Large intestine (tissue), 3 donors: ENCODE measurements at regions not wholly inside any gene's neighbourhood (a gene's known extent, or its start where the extent isn't known, plus 50 kb on each side); places are given as distances from the start of the nearest gene placed in this dataset.
"Not testable (repeated sequence)": the region's sequence is repeated elsewhere in the genome, so short reads cannot be mapped to it uniquely, and the experiment has no call there.

Source experiments
- DNase-seq, 2 donors: peaks; one replicate each; pipeline versions ENCODE4 v3.0.0 to v3.0.0-alpha.2; 2013
- H3K27ac ChIP-seq: one replicate; pipeline ENCODE4 v1.5.1; 2013; ENCODE audit warnings: low read length
- H3K27me3 ChIP-seq: 2 replicates; pipeline ENCODE4 v1.6.1; 2013; ENCODE audit warnings: low read length; ENCODE audit not compliant: control insufficient read depth, insufficient read depth
- H3K36me3 ChIP-seq: 2 replicates; pipeline ENCODE4 v1.6.1; 2013; ENCODE audit warnings: low read length; ENCODE audit not compliant: control insufficient read depth, insufficient read depth
- H3K4me1 ChIP-seq: one replicate; pipeline ENCODE4 v1.6.1; 2013; ENCODE audit warnings: low read length; ENCODE audit not compliant: control insufficient read depth, insufficient read depth
- H3K4me3 ChIP-seq: one replicate; pipeline ENCODE4 v1.5.1; 2013; ENCODE audit warnings: low read length
- H3K9me3 ChIP-seq: one replicate; pipeline ENCODE4 v1.6.1; 2013; ENCODE audit warnings: mild to moderate bottlenecking, low read depth, low read length, moderate library complexity; ENCODE audit not compliant: control insufficient read depth
- WGBS: methylation state at CpG from one replicate; pipeline ENCODE4 v1.1.5; 2013; ENCODE audit warnings: low lambda C conversion rate; ENCODE audit not compliant: insufficient coverage; 5-methylcytosine and 5-hydroxymethylcytosine counted together

DNA sequence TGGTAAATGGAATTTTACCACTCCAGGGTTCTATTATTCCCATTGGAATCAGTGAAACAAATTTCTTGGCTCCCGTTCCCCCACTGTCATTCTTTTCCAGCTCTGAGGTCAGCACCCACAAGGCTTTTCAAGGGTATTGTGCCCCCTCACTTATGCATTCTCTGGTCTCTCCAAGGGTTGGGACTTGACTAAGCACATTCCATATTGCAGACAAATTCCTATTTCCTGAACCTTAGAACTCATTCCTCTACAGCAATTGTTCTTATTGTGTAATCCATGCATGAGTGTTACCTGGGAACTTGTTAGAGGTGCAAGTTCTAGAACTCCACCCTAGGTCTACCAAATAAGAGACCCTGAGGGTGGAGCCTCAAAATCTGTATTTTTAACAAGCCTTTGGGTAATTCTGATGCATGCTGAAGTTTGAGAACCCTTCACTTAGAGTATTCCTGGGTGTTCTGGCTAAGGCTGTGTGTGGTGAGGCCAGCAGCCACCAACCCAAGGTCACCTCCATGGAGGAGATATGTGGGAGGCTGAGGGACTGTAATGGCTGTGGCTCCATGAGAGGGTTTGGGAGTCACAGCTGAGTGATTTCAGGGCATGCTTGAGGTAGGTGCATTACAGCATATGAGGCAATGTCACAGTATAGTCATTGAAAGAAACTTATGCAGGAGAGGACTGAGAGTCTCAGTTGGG is 150.9 kb downstream of the TTC6 start:
- no peak for DNase-seq
- H3K27ac ChIP-seq: no peak overlapping the region
- H3K4me3 ChIP-seq: no peak overlapping the region
- WGBS: no CpG with 5 or more reads among the region's 1 CpG
- no peaks in the 10 kb centered on the region for H3K36me3 ChIP-seq
- H3K9me3 ChIP-seq: no peaks in the 10 kb centered on the region
- no peaks in the 10 kb centered on the region for H3K4me1 ChIP-seq
- H3K27me3 ChIP-seq: no peaks in the 10 kb centered on the region

DNA sequence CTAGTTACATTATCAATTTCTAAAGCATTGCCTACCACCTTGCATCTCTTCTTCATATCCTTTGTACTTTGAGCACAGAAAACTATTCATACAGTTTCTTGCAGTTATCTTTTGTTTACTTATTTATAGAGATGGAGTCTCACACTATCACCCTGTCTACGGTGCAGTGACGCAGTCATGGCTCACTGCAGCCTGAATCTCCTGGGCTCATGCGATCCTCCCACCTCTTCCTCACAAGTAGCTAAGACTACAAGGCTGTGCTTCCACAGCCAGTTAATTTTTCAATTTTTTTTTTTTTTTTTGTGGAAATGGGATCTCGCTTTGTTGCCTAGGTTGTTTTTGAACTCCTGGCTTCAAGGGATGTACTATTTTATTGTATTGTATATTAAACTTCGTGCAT is 158.0 kb downstream of the TTC6 start:
- H3K4me1 ChIP-seq: no peaks in the 10 kb centered on the region
- no peaks in the 10 kb centered on the region for H3K9me3 ChIP-seq
- no peaks in the 10 kb centered on the region for H3K36me3 ChIP-seq
- no peak overlapping the region for H3K4me3 ChIP-seq
- no peaks in the 10 kb centered on the region for H3K27me3 ChIP-seq
- WGBS: 90% methylated on average over 2 of the region's 5 CpGs
- no peak overlapping the region for H3K27ac ChIP-seq
- DNase-seq: no peak

DNA sequence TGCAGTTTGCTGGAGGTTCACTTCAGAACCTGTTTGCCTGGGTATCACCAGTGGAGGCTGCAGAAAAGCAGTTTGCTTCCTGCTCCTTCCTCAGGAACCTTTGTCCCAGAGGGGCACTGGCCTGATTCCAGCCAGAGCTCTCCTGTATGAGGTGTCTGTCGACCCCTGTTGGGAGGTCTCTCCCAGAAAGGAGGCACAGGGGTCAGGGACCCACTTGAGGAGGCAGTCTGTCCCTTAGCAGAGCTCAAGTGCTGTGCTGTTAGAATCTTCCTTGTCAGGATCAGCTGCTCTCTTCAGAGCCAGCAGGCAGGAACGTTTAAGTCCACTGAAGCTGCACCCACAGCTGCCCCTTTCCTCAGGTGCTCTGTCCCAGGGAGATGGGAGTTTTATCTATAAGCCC is 164.8 kb downstream of the TTC6 start:
- not testable (repeated sequence) for DNase-seq, H3K4me1 ChIP-seq, H3K9me3 ChIP-seq, H3K36me3 ChIP-seq, H3K4me3 ChIP-seq, H3K27me3 ChIP-seq, H3K27ac ChIP-seq
- WGBS: no CpG with 5 or more reads among the region's 2 CpGs

DNA sequence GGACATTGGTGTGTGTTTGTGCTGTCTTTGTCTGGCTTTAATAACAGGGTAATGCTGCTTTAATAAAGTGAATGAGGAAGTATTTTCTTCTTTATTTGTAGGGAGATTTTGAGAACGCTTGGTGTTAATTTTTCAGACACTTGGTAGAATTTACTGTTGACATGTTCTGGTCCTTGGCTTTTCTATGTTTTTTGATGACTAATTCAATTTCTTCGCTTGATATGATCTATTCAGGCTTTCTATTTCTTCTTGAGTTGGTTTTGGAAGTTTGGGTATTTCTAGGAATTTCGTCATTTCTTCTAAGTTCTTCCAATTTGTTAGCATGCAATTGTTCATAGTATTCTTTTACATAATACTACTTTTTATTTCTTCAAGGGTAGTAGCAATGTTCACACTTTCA is 167.8 kb downstream of the TTC6 start:
- Histone ChIP-seq H3K36me3 (no peaks in the 10 kb centered on the region), H3K4me1 (no peaks in the 10 kb centered on the region), H3K4me3 (no peak overlapping the region), H3K27me3 (no peaks in the 10 kb centered on the region), H3K27ac (no peak overlapping the region), H3K9me3 (no peaks in the 10 kb centered on the region)
- WGBS: 89% methylated on average over 3 of the region's 3 CpGs
- no peak for DNase-seq

DNA sequence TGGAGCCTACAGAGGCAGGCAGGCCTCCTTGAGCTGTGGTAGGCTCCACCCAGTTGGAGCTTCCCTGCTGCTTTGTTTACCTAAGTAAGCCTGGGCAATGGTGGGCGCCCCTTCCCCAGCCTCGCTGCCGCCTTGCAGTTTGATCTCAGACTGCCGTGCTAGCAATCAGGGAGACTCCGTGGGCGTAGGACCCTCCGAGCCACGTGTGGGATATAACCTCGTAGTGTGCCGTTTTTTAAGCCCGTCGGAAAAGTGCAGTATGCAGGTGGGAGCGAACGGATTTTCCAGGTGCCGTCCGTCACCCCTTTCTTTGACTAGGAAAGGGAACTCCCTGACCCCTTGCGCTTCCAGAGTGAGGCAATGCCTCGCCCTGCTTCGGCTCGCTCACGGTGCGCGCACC is 176.9 kb downstream of the TTC6 start:
- H3K27ac ChIP-seq, H3K4me1 ChIP-seq, H3K4me3 ChIP-seq, H3K27me3 ChIP-seq, H3K36me3 ChIP-seq, H3K9me3 ChIP-seq, DNase-seq: not testable (repeated sequence)
- no CpG with 5 or more reads among the region's 23 CpGs for WGBS

DNA sequence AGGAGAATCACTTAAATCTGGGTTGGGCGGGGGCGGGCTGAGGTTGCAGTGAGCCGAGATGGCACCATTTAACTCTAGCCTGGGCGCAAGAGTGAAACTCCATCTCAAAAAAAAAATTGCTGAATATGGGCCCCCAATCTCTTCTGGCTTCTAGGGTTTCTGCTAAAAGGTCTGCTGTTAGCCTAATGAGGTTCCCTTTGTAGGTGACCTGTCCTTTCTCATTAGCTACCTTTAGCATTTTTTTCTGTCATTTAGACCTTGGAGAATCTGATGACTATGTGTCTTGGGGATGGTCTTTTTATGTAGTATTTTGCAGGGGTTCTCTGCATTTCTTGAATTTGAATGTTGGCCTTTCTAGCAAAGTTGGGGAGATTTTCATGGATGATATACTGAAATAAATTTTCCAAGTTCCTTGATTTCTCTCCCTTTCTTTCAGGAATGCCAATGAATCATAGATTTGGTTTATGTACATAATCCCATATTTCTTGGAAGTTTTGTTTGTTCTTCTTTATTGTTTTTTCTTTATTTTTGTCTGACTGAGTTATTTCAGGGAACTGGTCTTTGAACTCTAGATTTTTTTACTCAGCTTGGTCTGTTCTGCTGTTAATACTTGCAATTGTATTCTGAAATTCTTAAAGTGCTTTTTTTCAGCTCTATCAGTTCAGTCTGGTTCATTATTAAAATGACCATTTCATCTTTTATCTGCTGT is 181.5 kb downstream of the TTC6 start:
- H3K9me3 ChIP-seq: peaks cover 6% of the 10 kb centered on the region
- DNase-seq: no peak
- H3K27me3 ChIP-seq: no peaks in the 10 kb centered on the region
- H3K27ac ChIP-seq: no peak overlapping the region
- no peaks in the 10 kb centered on the region for H3K4me1 ChIP-seq
- H3K36me3 ChIP-seq: no peaks in the 10 kb centered on the region
- H3K4me3 ChIP-seq: no peak overlapping the region
- whole genome bisulfite sequencing: 90% methylated on average over 2 of the region's 4 CpGs

DNA sequence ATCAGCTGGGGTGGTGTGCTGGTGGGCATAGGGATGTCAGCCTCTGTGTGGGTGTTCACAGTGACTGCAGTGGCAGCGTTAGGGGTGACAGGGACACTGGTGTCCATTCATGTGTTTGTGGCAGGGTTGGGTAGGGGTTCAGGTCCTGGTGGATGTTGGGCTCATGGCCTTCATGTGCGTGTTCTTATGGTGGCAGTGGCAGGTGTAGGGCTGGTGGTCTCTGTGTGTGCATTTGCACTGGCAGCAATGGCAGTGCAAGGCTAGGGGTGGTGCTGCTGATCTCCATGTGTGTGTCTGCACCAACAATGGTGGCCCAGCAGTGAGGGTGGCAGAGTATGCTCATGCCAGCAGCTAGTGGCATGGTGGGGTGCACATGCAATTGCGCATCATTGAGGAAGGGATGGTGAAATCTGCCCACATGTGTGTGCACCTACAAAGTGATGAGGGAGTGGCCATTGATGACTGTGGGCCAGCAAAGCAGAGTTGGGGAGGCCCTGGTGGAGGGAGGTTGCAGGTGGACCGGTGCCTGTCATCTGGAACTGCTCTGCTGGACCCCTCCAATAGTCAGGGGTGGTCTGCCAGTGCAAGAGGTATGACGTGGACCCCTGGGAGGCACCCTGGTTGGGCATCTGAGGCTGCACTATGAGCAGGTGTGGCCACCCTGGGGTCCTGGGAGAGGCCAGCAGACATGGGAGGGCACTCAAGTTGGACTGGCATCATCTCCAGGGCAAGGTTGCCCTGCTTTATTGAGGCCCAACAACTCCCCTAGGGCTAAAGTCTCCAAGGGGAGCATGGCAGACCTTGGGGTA is 182.9 kb downstream of the TTC6 start:
- no peaks in the 10 kb centered on the region for H3K36me3 ChIP-seq
- no peaks in the 10 kb centered on the region for H3K4me1 ChIP-seq
- no peak for DNase-seq
- no peak overlapping the region for H3K4me3 ChIP-seq
- no CpG with 5 or more reads among the region's 5 CpGs for WGBS
- H3K9me3 ChIP-seq: peaks cover 2% of the 10 kb centered on the region
- H3K27ac ChIP-seq: no peak overlapping the region
- H3K27me3 ChIP-seq: no peaks in the 10 kb centered on the region

DNA sequence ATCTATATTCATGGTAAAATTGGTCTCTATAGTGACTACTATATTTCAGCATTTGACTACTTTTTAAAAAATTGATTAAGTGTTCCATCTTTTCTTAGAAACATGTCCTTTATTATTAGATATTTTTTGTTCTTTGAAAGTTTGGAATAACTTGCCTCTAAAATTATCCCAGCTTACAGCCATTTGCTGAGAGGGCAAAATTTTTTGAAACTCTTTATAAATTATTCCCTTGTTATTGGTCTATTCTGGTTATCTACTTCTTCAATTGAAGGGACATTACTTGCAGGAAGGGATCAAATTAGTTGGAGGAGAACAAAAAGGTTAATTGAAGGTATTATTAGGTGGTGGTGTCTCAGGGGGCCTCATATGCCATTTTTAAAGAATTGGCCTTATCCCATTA is 184.1 kb downstream of the TTC6 start:
- Histone ChIP-seq H3K4me3 (no peak overlapping the region), H3K27ac (no peak overlapping the region), H3K36me3 (no peaks in the 10 kb centered on the region), H3K27me3 (no peaks in the 10 kb centered on the region), H3K4me1 (no peaks in the 10 kb centered on the region), H3K9me3 (peaks cover 2% of the 10 kb centered on the region)
- no peak for DNase-seq

DNA sequence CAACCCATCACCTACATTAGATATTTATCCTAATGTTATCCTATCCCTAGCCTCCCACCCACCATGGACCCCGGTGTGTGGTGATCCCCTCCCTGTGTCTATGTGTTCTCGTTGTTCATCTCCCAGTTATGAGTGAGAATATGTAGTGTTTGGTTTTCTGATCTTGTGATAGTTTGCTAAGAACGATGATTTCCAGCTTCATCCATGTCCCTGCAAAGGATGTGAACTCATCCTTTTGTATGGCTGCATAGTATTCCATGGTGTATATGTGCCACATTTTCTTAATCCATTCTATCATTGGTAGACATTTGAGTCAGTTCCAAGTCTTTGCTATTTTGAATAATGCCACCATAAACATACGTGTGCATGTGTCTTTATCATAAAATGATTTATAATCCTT is 185.3 kb downstream of the TTC6 start:
- H3K27ac ChIP-seq, H3K4me1 ChIP-seq, DNase-seq, H3K9me3 ChIP-seq, H3K27me3 ChIP-seq, H3K36me3 ChIP-seq, H3K4me3 ChIP-seq: not testable (repeated sequence)
- 100% methylated on average over 1 of the region's 4 CpGs for WGBS

DNA sequence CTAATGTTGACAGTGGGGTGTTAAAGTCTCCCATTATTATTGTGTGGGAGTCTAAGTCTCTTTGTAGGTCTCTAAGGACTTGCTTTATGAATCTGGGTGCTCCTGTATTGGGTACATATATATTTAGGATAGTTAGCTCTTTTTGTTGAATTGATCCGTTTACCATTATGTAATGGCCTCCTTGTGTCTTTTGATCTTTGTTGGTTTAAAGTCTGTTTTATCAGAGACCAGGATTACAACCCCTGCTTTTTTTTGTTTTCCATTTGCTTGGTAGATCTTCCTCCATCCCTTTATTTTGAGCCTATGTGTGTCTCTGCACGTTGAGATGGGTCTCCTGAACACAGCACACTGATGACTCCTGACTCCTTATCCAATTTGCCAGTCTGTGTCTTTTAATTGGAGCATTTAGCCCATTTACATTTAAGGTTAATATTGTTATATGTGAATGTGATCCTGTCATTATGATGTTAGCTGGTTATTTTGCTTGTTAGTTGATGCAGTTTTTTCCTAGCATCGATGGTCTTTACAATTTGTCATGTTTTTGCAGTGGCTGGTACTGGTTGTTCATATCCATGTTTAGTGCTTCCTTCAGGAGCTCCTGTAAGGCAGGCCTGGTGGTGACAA is 188.9 kb downstream of the TTC6 start:
- H3K4me3 ChIP-seq, DNase-seq, H3K4me1 ChIP-seq, H3K27ac ChIP-seq, H3K27me3 ChIP-seq, H3K36me3 ChIP-seq, H3K9me3 ChIP-seq: not testable (repeated sequence)
- WGBS: 40% methylated on average over 1 of the region's 3 CpGs
